Choroid plexus epithelial cell (primary cell): ENCODE measurements at regions not wholly inside any gene's neighbourhood (a gene's known extent, or its start where the extent isn't known, plus 50 kb on each side); places are given as distances from the start of the nearest gene placed in this dataset.

ENCODE experiments used
- DNase-seq: peaks from one replicate; pipeline ENCODE4 v3.0.0-alpha.2; 2010; ENCODE audit warnings: low read depth
- H3K4me3 ChIP-seq: 2 replicates; pipeline ENCODE4 v1.5.1; 2011; ENCODE audit warnings: low read depth, mild to moderate bottlenecking, control low read depth, low read length, moderate library complexity
- TF ChIP-seq, protein P1 (sequence below): conservative IDR thresholded peaks from 2 replicates; pipeline ENCODE4 v1.5.1; 2011; ENCODE audit warnings: low read depth, mild to moderate bottlenecking, control low read depth, inconsistent platforms, low read length, moderate library complexity

GRCh38 chr4:22312113-22312512, 203.8 kb downstream of the ADGRA3 start:
- TF ChIP-seq, protein P1, sequence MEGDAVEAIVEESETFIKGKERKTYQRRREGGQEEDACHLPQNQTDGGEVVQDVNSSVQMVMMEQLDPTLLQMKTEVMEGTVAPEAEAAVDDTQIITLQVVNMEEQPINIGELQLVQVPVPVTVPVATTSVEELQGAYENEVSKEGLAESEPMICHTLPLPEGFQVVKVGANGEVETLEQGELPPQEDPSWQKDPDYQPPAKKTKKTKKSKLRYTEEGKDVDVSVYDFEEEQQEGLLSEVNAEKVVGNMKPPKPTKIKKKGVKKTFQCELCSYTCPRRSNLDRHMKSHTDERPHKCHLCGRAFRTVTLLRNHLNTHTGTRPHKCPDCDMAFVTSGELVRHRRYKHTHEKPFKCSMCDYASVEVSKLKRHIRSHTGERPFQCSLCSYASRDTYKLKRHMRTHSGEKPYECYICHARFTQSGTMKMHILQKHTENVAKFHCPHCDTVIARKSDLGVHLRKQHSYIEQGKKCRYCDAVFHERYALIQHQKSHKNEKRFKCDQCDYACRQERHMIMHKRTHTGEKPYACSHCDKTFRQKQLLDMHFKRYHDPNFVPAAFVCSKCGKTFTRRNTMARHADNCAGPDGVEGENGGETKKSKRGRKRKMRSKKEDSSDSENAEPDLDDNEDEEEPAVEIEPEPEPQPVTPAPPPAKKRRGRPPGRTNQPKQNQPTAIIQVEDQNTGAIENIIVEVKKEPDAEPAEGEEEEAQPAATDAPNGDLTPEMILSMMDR: no peak
- DNase-seq: no peak
- H3K4me3 ChIP-seq: no peak overlapping the region

DNA sequence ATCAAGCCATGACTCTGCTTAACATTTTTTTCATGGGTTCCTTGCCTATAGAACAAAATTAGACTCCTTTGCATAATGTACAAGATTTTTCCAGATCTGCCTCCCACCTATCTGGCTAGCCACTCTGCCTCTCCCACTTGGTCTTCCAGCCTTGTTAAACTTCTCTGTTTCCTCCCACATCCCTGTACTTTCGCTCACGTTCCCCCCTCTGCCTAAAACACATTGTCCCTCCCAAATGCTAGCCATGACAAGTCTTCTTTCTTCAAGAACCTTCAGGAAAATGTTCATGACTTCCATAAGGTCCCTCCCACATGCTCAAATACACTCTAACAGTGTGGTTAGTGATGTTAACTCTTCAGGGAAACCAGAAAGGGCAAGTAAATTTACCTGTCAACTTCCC, 214.6 kb downstream of the ADGRA3 start:
- TF ChIP-seq, protein P1: no peak
- DNase-seq: no peak
- H3K4me3 ChIP-seq: no peak overlapping the region

DNA sequence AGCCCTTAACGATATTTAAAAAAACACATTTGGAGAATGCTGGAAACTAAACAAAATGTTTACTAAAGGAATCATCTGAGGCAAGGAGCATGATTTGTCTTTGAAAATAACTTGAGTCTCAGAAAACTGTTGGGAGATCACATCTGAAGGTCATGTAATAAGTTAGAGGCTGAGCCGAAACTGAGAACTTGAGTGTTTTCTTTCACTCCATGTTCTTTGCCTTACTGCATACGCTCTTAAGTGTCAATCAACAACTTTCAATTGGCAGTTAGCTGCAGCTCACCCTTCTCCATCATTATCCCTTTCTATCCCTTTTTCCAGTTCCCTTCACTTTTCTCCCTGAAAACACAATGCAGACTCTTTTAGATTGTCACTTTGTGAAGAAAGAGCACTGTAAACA, 216.2 kb downstream of the ADGRA3 start:
- H3K4me3 ChIP-seq: no peak overlapping the region
- no peak for DNase-seq
- TF ChIP-seq, protein P1: no peak

GRCh38 chr4:22287631-22288030, 228.2 kb downstream of the ADGRA3 start:
- no peak overlapping the region for H3K4me3 ChIP-seq

DNA sequence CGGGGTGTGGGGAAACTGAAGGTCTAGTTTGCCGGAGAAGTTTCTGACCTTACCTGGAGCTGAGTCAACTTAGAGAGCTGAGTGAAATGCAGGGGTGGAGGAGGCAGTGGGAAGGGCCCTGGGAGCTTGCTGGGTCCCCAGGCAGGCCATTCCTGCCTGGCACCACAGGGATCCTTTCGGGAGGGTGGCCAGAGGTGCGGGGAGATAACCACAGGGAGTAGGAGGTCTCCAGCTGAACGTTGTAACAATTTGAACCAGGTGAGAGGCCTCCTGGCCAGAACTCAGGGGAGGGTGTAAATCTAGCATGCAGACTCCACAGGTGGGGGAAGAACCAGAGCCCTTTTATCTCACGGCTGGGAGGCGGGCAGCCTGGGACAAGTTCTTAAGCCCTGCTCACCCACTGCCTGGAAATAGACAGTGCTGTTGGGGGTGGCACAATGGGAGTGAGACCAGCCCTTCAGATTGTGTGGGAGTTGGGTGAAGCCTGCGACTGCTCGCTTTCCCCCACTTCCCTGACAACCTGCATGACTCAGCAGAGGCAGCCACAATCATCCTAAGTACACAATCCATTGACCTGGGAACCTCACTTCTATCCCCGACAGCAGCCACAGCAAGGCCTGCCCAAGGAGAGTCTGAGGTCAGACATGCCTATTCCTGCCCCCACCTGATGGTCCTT, 247.4 kb downstream of the ADGRA3 start:
- TF ChIP-seq, protein P1: no peak
- DNase-seq: no peak
- no peak overlapping the region for H3K4me3 ChIP-seq

More at GRCh38 chr4:22287631-22288030, 228.2 kb downstream of the ADGRA3 start:
- TF ChIP-seq, protein P1: no peak
- DNase-seq: no peak

- DNase-seq: no peak
- H3K4me3 ChIP-seq: no peak overlapping the region
- TF ChIP-seq, protein P1: no peak
Measured at GRCh38 chr4:22264261-22264660, 251.6 kb downstream of the ADGRA3 start.

DNA sequence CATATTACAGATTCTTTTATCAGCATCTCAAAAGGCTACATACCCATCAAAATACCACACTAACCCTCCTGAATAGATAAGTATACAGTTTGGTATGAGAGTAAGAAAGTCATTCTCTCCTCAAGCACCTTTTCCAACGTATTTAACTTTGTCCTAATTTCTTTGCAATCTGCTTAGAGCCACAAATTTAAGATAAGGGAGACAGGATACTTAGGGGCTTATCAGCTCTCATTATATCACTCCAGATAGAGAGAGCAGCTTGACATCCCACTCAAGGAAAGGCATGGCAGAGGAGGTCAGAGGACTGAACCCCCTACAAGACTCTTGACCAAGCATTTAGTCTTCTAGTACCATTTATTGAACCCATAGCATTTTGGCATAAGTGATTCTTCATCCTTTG, 262.4 kb downstream of the ADGRA3 start:
- TF ChIP-seq, protein P1: no peak
- DNase-seq: no peak
- no peak overlapping the region for H3K4me3 ChIP-seq
